Psoas muscle (tissue), 7 donors: ENCODE measurements at regions not wholly inside any gene's neighbourhood (a gene's known extent, or its start where the extent isn't known, plus 50 kb on each side); places are given as distances from the start of the nearest gene placed in this dataset.

Source experiments
- ATAC-seq, 4 donors: fragments of 200-7000 bp; cut with Tn5 transposase; one replicate each; pipeline ENCODE4 v1.9.1; 2020; ENCODE audit warnings: moderate library complexity in 3 of 4, mild to moderate bottlenecking in 2 of 4
- DNase-seq, 2 donors: peaks; one replicate each; pipeline ENCODE4 v3.0.0-alpha.2; 2020
- H3K27ac ChIP-seq: fragments of 200-600 bp; one replicate; pipeline ENCODE4 v1.8.0; 2022
- H3K27me3 ChIP-seq, 3 donors: fragments of 200-600 bp in 1 of 3; one replicate each; pipeline versions ENCODE4 v1.6.1 to v1.8.0; 2013 to 2022; ENCODE audit warnings: low read length in 2 of 3, mild to moderate bottlenecking in 2 of 3, moderate library complexity in 1 of 3; ENCODE audit not compliant: insufficient read depth in 3 of 3
- H3K36me3 ChIP-seq, 2 donors: fragments of 200-600 bp in 1 of 2; one replicate each; pipeline versions ENCODE4 v1.6.1 to v1.8.0; 2013 to 2022; ENCODE audit warnings: low read depth in 1 of 2, mild to moderate bottlenecking in 1 of 2, moderate library complexity in 1 of 2; ENCODE audit not compliant: insufficient read depth in 1 of 2
- H3K4me1 ChIP-seq: fragments of 200-600 bp; one replicate; pipeline ENCODE4 v1.8.0; 2022
- H3K4me3 ChIP-seq: fragments of 200-600 bp; one replicate; pipeline ENCODE4 v1.8.0; 2022; ENCODE audit warnings: mild to moderate bottlenecking
- H3K9me3 ChIP-seq: fragments of 200-600 bp; one replicate; pipeline ENCODE4 v1.8.0; 2022
- WGBS, 3 donors: extraction: QIAGEN DNeasy Blood & Tissue Kit; methylation state at CpG; one replicate each; pipeline versions ENCODE4 v1.1.6 to v1.1.7; 2013; 5-methylcytosine and 5-hydroxymethylcytosine counted together
- intact Hi-C, 2 donors: fragments of 100-400 bp; cut with DNase I; formaldehyde crosslinking; loops; one replicate each; pipeline versions ENCODE4 v1.11.0 to v1.14.2; 2022
- TF ChIP-seq, protein P1 (sequence below): fragments of 200-600 bp; IDR thresholded peaks from one replicate; pipeline ENCODE4 v1.8.0; 2022; ENCODE audit warnings: antibody characterized with exemption
- donor health status: healthy with polysubstance abuse.
- donor health status: DM: no; HTN: no; CAD: no; lungs with moderate emphysema.
- donor health status: Bipolar disorder and iron deficiency.
- donor health status: healthy.
- donor health status: DM: yes; HTN: yes; CAD: no.
- donor health status: DM: no; HTN: no; CAD: no.
- donor health status: DM: yes; HTN: yes; CAD: no.

- H3K36me3 ChIP-seq = no peaks in the 10 kb centered on the region
- 18 to 33% (median 30%) methylated on average over 2 of the region's 2 CpGs for WGBS, 3 donors
- DNase-seq = no peak
- H3K27me3 ChIP-seq = no peaks in the 10 kb centered on the region
- TF ChIP-seq, protein P1, sequence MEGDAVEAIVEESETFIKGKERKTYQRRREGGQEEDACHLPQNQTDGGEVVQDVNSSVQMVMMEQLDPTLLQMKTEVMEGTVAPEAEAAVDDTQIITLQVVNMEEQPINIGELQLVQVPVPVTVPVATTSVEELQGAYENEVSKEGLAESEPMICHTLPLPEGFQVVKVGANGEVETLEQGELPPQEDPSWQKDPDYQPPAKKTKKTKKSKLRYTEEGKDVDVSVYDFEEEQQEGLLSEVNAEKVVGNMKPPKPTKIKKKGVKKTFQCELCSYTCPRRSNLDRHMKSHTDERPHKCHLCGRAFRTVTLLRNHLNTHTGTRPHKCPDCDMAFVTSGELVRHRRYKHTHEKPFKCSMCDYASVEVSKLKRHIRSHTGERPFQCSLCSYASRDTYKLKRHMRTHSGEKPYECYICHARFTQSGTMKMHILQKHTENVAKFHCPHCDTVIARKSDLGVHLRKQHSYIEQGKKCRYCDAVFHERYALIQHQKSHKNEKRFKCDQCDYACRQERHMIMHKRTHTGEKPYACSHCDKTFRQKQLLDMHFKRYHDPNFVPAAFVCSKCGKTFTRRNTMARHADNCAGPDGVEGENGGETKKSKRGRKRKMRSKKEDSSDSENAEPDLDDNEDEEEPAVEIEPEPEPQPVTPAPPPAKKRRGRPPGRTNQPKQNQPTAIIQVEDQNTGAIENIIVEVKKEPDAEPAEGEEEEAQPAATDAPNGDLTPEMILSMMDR = no peak
- no peak for ATAC-seq
- intact Hi-C loops = no loop called here
- H3K4me3 ChIP-seq = no peak overlapping the region
- H3K9me3 ChIP-seq = no peaks in the 10 kb centered on the region
- peaks cover 10% of the 10 kb centered on the region for H3K4me1 ChIP-seq
- no peak overlapping the region for H3K27ac ChIP-seq
These were observed 673.8 kb upstream of the CITED2 start for GRCh38 chr6:140048202-140048790.

DNA sequence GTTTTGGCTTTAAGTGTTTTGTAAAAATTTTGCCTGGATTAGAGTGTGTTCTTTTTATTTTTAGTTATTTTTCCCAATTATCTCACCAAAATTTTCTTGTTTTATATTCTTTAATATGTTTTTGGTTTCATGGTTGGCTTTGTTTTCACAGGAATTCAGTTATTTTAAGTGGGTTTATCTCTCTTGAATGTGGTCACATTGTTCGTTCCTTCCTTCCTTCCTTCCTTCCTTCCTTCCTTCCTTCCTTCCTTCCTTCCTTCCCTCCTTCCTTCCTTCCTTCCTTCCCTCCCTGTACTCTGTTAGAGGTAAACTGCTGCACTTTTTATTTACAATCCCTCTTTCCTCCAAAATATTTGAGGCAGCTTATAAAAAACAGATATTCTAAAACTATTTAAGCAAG is 672.9 kb upstream of the CITED2 start:
- TF ChIP-seq, protein P1 = no peak
- no peak for ATAC-seq
- WGBS, 3 donors = 64 to 77% (median 73%) methylated on average over 1 of the region's 1 CpG
- peaks cover 16% of the 10 kb centered on the region for H3K4me1 ChIP-seq
- no peaks in the 10 kb centered on the region for H3K36me3 ChIP-seq
- H3K27me3 ChIP-seq = no peaks in the 10 kb centered on the region
- no peak for DNase-seq
- H3K4me3 ChIP-seq = no peak overlapping the region
- intact Hi-C loops = no loop called here
- no peak overlapping the region for H3K27ac ChIP-seq
- no peaks in the 10 kb centered on the region for H3K9me3 ChIP-seq

DNA sequence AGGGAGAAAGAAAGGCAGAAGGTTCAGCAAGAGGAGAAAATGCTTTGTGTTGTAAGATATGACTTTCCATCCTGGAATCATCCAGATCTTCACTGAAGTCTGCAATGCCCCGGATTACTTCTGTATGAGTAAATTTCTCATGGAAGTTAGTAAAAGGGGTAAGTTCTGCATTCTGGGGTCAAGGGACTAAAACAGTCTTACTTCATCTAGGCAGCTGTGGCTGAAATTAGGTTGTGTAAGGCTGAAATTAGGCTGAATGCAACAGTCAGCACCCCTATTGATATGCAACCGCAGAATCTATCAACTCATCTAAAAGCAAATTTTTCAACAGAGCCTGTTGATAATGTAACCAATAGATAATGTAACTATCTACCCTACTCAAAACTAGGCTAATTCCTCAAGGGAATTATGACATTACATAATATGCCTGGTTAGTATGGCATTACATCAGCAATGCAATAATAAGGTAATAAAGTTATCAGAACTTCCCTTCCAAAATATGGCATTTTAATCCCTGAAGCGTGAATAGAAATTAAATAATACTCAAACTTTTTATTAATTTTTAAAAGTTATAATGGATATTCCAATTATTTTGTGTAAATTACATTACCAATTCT is 671.7 kb upstream of the CITED2 start:
- 91 to 96% (median 95%) methylated on average over 3 of the region's 3 CpGs for WGBS, 3 donors
- intact Hi-C loops = no loop called here
- no peak for DNase-seq
- no peaks in the 10 kb centered on the region for H3K36me3 ChIP-seq
- ATAC-seq = no peak
- no peaks in the 10 kb centered on the region for H3K9me3 ChIP-seq
- no peaks in the 10 kb centered on the region for H3K27me3 ChIP-seq
- no peak overlapping the region for H3K4me3 ChIP-seq
- no peak overlapping the region for H3K27ac ChIP-seq
- H3K4me1 ChIP-seq = peaks cover 16% of the 10 kb centered on the region
- TF ChIP-seq, protein P1 = no peak

GRCh38 chr6:140045116-140045515 is 670.7 kb upstream of the CITED2 start:
- WGBS, 3 donors = 95 to 100% (median 98%) methylated on average over 1 of the region's 1 CpG
- ATAC-seq (peak in 2 of 4 donors; percentile 29 to 63), DNase-seq (no peak)
- TF ChIP-seq, protein P1 = no peak
- H3K9me3 ChIP-seq = no peaks in the 10 kb centered on the region
- peaks cover 16% of the 10 kb centered on the region for H3K4me1 ChIP-seq
- no peak overlapping the region for H3K27ac ChIP-seq
- intact Hi-C loops = no loop called here
- H3K4me3 ChIP-seq = no peak overlapping the region
- H3K36me3 ChIP-seq = no peaks in the 10 kb centered on the region
- H3K27me3 ChIP-seq = no peaks in the 10 kb centered on the region

- ATAC-seq (no peak), DNase-seq (no peak)
- H3K27me3 ChIP-seq = no peaks in the 10 kb centered on the region
- TF ChIP-seq, protein P1 = no peak
- H3K36me3 ChIP-seq = no peaks in the 10 kb centered on the region
- H3K4me1 ChIP-seq = peaks cover 16% of the 10 kb centered on the region
- 79 to 100% (median 80%) methylated on average over 1 of the region's 1 CpG for WGBS, 3 donors
- H3K27ac ChIP-seq = peak overlapping the region; percentile 61
- intact Hi-C loops = no loop called here
- no peaks in the 10 kb centered on the region for H3K9me3 ChIP-seq
- no peak overlapping the region for H3K4me3 ChIP-seq
These were observed 670.2 kb upstream of the CITED2 start for GRCh38 chr6:140044626-140045025.
